OCI-LY7 (cell line): ENCODE measurements at regions not wholly inside any gene's neighbourhood (a gene's known extent, or its start where the extent isn't known, plus 50 kb on each side); places are given as distances from the start of the nearest gene placed in this dataset.
"Not testable (repeated sequence)": the region's sequence is repeated elsewhere in the genome, so short reads cannot be mapped to it uniquely, and the experiment has no call there.

Experiments used
- BruUV-seq: library from RNA; stranded (reverse); fragments of 400-500 nt; replicated peaks from 2 replicates; lab custom pipeline; 2021; lab: Mats Ljungman, UMichigan
- CTCF ChIA-PET: fragments of 300-600 bp; sonication (Branson Sonifier 250); formaldehyde crosslinking; loops from one replicate; lab custom pipeline; 2022; ENCODE audit warnings: antibody characterized with exemption; ENCODE audit not compliant: unreplicated experiment; lab: Charles Lee
- POLR2A ChIA-PET: fragments of 300-600 bp; sonication (Branson Sonifier 250); formaldehyde crosslinking; loops from one replicate; lab custom pipeline; 2022; ENCODE audit warnings: antibody characterized with exemption; lab: Charles Lee
- DNase-seq: peaks from one replicate; pipeline ENCODE4 v3.0.0-alpha.2; 2015; ENCODE audit warnings: low spot score
- H2AFZ ChIP-seq: fragments of 200-600 bp; sonication (generic), shearing (Covaris generic); 2 replicates; pipeline ENCODE4 v1.6.1; 2014; ENCODE audit warnings: mild to moderate bottlenecking, antibody characterized with exemption, low read length, moderate library complexity
- H3K27ac ChIP-seq: fragments of 200-600 bp; sonication (generic); 2 replicates; pipeline ENCODE4 v1.5.1; 2014; ENCODE audit warnings: mixed run types, low read depth, mild to moderate bottlenecking, moderate library complexity, low read length, inconsistent platforms; ENCODE audit not compliant: poor library complexity, severe bottlenecking
- H3K36me3 ChIP-seq: fragments of 200-600 bp; sonication (generic); 2 replicates; pipeline ENCODE4 v1.6.1; 2014; ENCODE audit warnings: mild to moderate bottlenecking, antibody characterized with exemption, low read length, moderate library complexity, mixed read lengths; ENCODE audit not compliant: insufficient read depth
- H3K4me1 ChIP-seq: fragments of 200-600 bp; sonication (generic); 2 replicates; pipeline ENCODE4 v1.5.1; 2014; ENCODE audit warnings: mild to moderate bottlenecking, low read length; ENCODE audit not compliant: insufficient read depth, poor library complexity, severe bottlenecking
- H3K4me2 ChIP-seq: fragments of 200-600 bp; sonication (generic); 2 replicates; pipeline ENCODE4 v1.6.1; 2014; ENCODE audit warnings: mild to moderate bottlenecking, low read length
- H3K4me3 ChIP-seq: fragments of 200-600 bp; sonication (generic); 2 replicates; pipeline ENCODE4 v1.5.1; 2014; ENCODE audit warnings: mild to moderate bottlenecking, low read depth, low read length; ENCODE audit not compliant: poor library complexity, severe bottlenecking
- H3K79me2 ChIP-seq: fragments of 200-600 bp; sonication (generic); 2 replicates; pipeline ENCODE4 v1.6.1; 2016; ENCODE audit warnings: low read depth, mild to moderate bottlenecking, low read length, moderate library complexity, mixed read lengths; ENCODE audit not compliant: insufficient read depth
- H3K9me2 ChIP-seq: fragments of 200-600 bp; sonication (generic); 2 replicates; pipeline ENCODE4 v1.6.1; 2016; ENCODE audit warnings: mild to moderate bottlenecking, low read length, mixed read lengths; ENCODE audit not compliant: insufficient read depth
- H3K9me3 ChIP-seq: fragments of 200-600 bp; sonication (generic); 2 replicates; pipeline ENCODE4 v1.6.1; 2014; ENCODE audit warnings: mild to moderate bottlenecking, mixed run types, low read length, mixed read lengths
- H4K20me1 ChIP-seq: fragments of 200-600 bp; sonication (generic); 2 replicates; pipeline ENCODE4 v1.6.1; 2014; ENCODE audit warnings: mild to moderate bottlenecking, antibody characterized with exemption, low read length, moderate library complexity, mixed read lengths; ENCODE audit not compliant: insufficient read depth
- CTCF ChIP-seq: fragments of 200-600 bp; sonication (generic); conservative IDR thresholded peaks from 2 replicates; pipeline ENCODE4 v1.5.1; 2014; ENCODE audit warnings: mild to moderate bottlenecking, antibody characterized with exemption, low read length, moderate library complexity, mixed read lengths
- EZH2phosphoT487 ChIP-seq: fragments of 200-600 bp; sonication (generic); IDR thresholded peaks from 2 replicates; pipeline ENCODE4 v1.6.1; 2018; ENCODE audit warnings: low read depth, borderline replicate concordance, mild to moderate bottlenecking, mixed run types, antibody characterized with exemption, low read length, moderate library complexity, mixed read lengths
- intact Hi-C: fragments of 100-400 bp; cut with micrococcal nuclease; formaldehyde crosslinking; loops from one replicate; pipeline ENCODE4 v1.10.0; 2022; ENCODE audit not compliant: unreplicated experiment

GRCh38 chr7:29627631-29628030 is 64.0 kb downstream of the PRR15 start:
- POLR2A ChIA-PET = no interaction called here
- no peak for TF ChIP-seq EZH2phosphoT487
- TF ChIP-seq CTCF = no peak
- Histone ChIP-seq H3K4me2 (no peak overlapping the region), H2AFZ (no peak overlapping the region), H3K27ac (no peak overlapping the region), H3K9me3 (no peaks in the 10 kb centered on the region), H3K9me2 (no peaks in the 10 kb centered on the region), H4K20me1 (no peaks in the 10 kb centered on the region), H3K4me3 (no peak overlapping the region), H3K36me3 (no peaks in the 10 kb centered on the region), H3K4me1 (no peaks in the 10 kb centered on the region), H3K79me2 (no peaks in the 10 kb centered on the region)
- CTCF ChIA-PET = no interaction called here
- DNase-seq = no peak
- intact Hi-C loops = no loop called here
- no TSS peak for BruUV-seq

GRCh38 chr7:29629507-29629906 is 65.9 kb downstream of the PRR15 start:
- Histone ChIP-seq H2AFZ (no peak overlapping the region), H3K4me2 (no peak overlapping the region), H3K4me1 (no peaks in the 10 kb centered on the region), H3K4me3 (no peak overlapping the region), H3K36me3 (no peaks in the 10 kb centered on the region), H4K20me1 (no peaks in the 10 kb centered on the region), H3K27ac (no peak overlapping the region), H3K9me3 (no peaks in the 10 kb centered on the region), H3K79me2 (no peaks in the 10 kb centered on the region), H3K9me2 (no peaks in the 10 kb centered on the region)
- ChIA-PET CTCF (no interaction called here), POLR2A (no interaction called here)
- no TSS peak for BruUV-seq
- DNase-seq = no peak
- intact Hi-C loops = no loop called here
- TF ChIP-seq EZH2phosphoT487 = no peak
- TF ChIP-seq CTCF = no peak

- H3K27ac ChIP-seq, BruUV-seq, H3K9me2 ChIP-seq, H3K79me2 ChIP-seq, H3K4me2 ChIP-seq, H3K36me3 ChIP-seq, H3K4me1 ChIP-seq, H2AFZ ChIP-seq, CTCF ChIA-PET, H3K9me3 ChIP-seq, H3K4me3 ChIP-seq, H4K20me1 ChIP-seq: not testable (repeated sequence)
- POLR2A ChIA-PET = interaction anchor here (2.1 kb wide), 1 partner anchor 15 kb away, joined by 4 read pairs; no protein-coding TSS in a partner anchor
- TF ChIP-seq CTCF = peak; percentile 72
- DNase-seq = peak; percentile 24
- intact Hi-C loops = loop anchor here (10.0 kb wide), 1 partner anchor 429 kb away; no protein-coding TSS in a partner anchor
Measured at GRCh38 chr7:29635067-29636008, 71.7 kb downstream of the PRR15 start.
